ENCODE measurements at regions not wholly inside any gene's neighbourhood (a gene's known extent, or its start where the extent isn't known, plus 50 kb on each side); places are given as distances from the start of the nearest gene placed in this dataset.

DNA sequence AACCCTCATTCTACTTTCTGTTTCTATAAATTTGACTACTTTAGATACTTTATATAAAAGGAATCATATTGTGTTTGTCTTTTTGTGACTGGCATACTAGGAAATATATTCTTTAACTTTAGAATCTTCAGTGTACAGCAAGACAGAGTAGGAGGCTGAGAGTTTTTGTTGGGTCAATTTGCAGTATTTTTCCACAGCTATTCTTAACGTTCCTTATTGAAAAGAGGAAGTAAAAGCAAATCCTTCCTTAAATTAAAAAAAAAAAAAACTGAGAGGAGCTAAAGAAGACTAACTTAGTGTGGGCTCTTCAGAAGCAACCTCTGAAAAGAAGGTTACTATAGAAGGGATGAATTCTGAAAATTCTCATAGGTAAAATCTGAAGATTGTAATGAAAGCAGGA, 1194.6 kb downstream of the ADGRL3 start:
- BruUV-seq (replicated peaks): no TSS peak
- no peak for TF ChIP-seq CTCF (IDR thresholded peaks at IDR 0.05; ENCODE audit: unreplicated experiment)
- CTCF ChIA-PET: interaction anchor here (0.6 kb wide), 1 partner anchor 11 kb away, joined by 3 read pairs; no protein-coding TSS in a partner anchor
- no peak overlapping the region for H3K4me3 Mint-ChIP-seq (ENCODE audit: low read depth, unreplicated experiment)
- H3K4me1 Mint-ChIP-seq (ENCODE audit: low read depth, unreplicated experiment): no peaks in the 10 kb centered on the region
- peaks cover 10% of the 10 kb centered on the region for H3K9me3 Mint-ChIP-seq (ENCODE audit: low read depth, unreplicated experiment)
- intact Hi-C loops (cut with micrococcal nuclease; ENCODE audit: unreplicated experiment): no loop called here
- H3K27me3 Mint-ChIP-seq (ENCODE audit: unreplicated experiment): no peaks in the 10 kb centered on the region
- H3K27ac Mint-ChIP-seq (ENCODE audit: unreplicated experiment): no peak overlapping the region
- H3K36me3 Mint-ChIP-seq (ENCODE audit: insufficient read depth, unreplicated experiment): no peaks in the 10 kb centered on the region
- no peak for DNase-seq

- Mint-ChIP-seq H3K4me3 (ENCODE audit: low read depth, unreplicated experiment) (no peak overlapping the region), H3K36me3 (ENCODE audit: insufficient read depth, unreplicated experiment) (no peaks in the 10 kb centered on the region), H3K27me3 (ENCODE audit: unreplicated experiment) (no peaks in the 10 kb centered on the region), H3K9me3 (ENCODE audit: low read depth, unreplicated experiment) (peaks cover 5% of the 10 kb centered on the region), H3K4me1 (ENCODE audit: low read depth, unreplicated experiment) (no peaks in the 10 kb centered on the region), H3K27ac (ENCODE audit: unreplicated experiment) (no peak overlapping the region)
- CTCF ChIA-PET: no interaction called here
- TF ChIP-seq CTCF (IDR thresholded peaks at IDR 0.05; ENCODE audit: unreplicated experiment): no peak
- intact Hi-C loops (cut with micrococcal nuclease; ENCODE audit: unreplicated experiment): no loop called here
- BruUV-seq (replicated peaks): no TSS peak
- DNase-seq: no peak
These were observed 1187.7 kb downstream of the ADGRL3 start for GRCh38 chr4:62387808-62388207.

GRCh38 chr4:62377700-62378099, 1177.6 kb downstream of the ADGRL3 start:
- CTCF ChIA-PET: no interaction called here
- Mint-ChIP-seq H3K4me3 (ENCODE audit: low read depth, unreplicated experiment) (no peak overlapping the region), H3K27me3 (ENCODE audit: unreplicated experiment) (no peaks in the 10 kb centered on the region), H3K27ac (ENCODE audit: unreplicated experiment) (no peak overlapping the region), H3K9me3 (ENCODE audit: low read depth, unreplicated experiment) (peaks cover 10% of the 10 kb centered on the region), H3K4me1 (ENCODE audit: low read depth, unreplicated experiment) (no peaks in the 10 kb centered on the region), H3K36me3 (ENCODE audit: insufficient read depth, unreplicated experiment) (no peaks in the 10 kb centered on the region)
- no peak for DNase-seq
- no peak for TF ChIP-seq CTCF (IDR thresholded peaks at IDR 0.05; ENCODE audit: unreplicated experiment)
- BruUV-seq (replicated peaks): no TSS peak
- intact Hi-C loops (cut with micrococcal nuclease; ENCODE audit: unreplicated experiment): no loop called here

DNA sequence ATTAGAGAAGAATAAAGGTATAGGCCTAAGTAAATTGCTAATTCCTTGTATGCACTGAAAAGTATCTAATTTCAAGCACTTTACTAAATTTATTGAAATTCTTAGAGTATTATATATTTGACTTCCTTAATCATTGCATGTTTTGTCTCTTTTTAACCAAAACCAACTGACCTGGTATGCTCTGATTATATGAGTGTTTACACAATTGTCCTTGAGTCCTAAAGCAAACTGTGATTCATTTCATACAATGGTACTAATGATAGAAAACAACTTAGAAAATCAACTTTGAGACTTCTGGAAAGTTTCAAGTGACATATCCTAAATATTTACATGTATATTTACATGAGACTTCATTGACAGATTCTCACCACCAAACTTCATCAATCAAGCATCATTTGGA, 1177.1 kb downstream of the ADGRL3 start:
- H3K9me3 Mint-ChIP-seq (ENCODE audit: low read depth, unreplicated experiment): peaks cover 10% of the 10 kb centered on the region
- BruUV-seq (replicated peaks): no TSS peak
- no peaks in the 10 kb centered on the region for H3K4me1 Mint-ChIP-seq (ENCODE audit: low read depth, unreplicated experiment)
- no peaks in the 10 kb centered on the region for H3K36me3 Mint-ChIP-seq (ENCODE audit: insufficient read depth, unreplicated experiment)
- H3K27ac Mint-ChIP-seq (ENCODE audit: unreplicated experiment): no peak overlapping the region
- H3K27me3 Mint-ChIP-seq (ENCODE audit: unreplicated experiment): no peaks in the 10 kb centered on the region
- no peak for TF ChIP-seq CTCF (IDR thresholded peaks at IDR 0.05; ENCODE audit: unreplicated experiment)
- intact Hi-C loops (cut with micrococcal nuclease; ENCODE audit: unreplicated experiment): no loop called here
- no peak overlapping the region for H3K4me3 Mint-ChIP-seq (ENCODE audit: low read depth, unreplicated experiment)
- CTCF ChIA-PET: no interaction called here
- DNase-seq: no peak

DNA sequence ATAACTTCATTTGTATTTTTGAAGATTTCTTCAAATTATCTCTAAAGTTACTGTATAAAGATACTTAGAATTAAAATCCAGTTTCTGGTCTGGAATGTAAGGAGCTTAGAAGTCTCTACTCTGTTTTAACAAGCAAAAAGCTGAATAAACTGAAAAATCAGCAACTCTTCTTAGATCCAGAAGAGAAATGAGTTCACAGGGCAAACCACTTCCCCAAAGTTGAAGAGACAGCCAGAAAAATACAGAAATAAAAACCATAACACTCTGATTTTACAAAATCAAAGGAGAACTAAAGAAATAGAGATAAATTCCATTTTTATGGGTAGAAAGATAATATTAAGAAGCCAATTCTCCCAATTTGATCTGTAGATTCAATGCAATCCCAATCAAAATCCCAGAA, 1166.8 kb downstream of the ADGRL3 start:
- no peaks in the 10 kb centered on the region for H3K36me3 Mint-ChIP-seq (ENCODE audit: insufficient read depth, unreplicated experiment)
- DNase-seq: no peak
- no peak overlapping the region for H3K27ac Mint-ChIP-seq (ENCODE audit: unreplicated experiment)
- no TSS peak for BruUV-seq (replicated peaks)
- peaks cover 13% of the 10 kb centered on the region for H3K9me3 Mint-ChIP-seq (ENCODE audit: low read depth, unreplicated experiment)
- no peaks in the 10 kb centered on the region for H3K4me1 Mint-ChIP-seq (ENCODE audit: low read depth, unreplicated experiment)
- no peaks in the 10 kb centered on the region for H3K27me3 Mint-ChIP-seq (ENCODE audit: unreplicated experiment)
- intact Hi-C loops (cut with micrococcal nuclease; ENCODE audit: unreplicated experiment): no loop called here
- H3K4me3 Mint-ChIP-seq (ENCODE audit: low read depth, unreplicated experiment): no peak overlapping the region
- CTCF ChIA-PET: no interaction called here
- no peak for TF ChIP-seq CTCF (IDR thresholded peaks at IDR 0.05; ENCODE audit: unreplicated experiment)
